GM23338 (cell line): ENCODE measurements at regions not wholly inside any gene's neighbourhood (a gene's known extent, or its start where the extent isn't known, plus 50 kb on each side); places are given as distances from the start of the nearest gene placed in this dataset.

Source experiments
- ATAC-seq: fragments of 200-7000 bp; cut with Tn5 transposase; 3 replicates; pipeline ENCODE4 v1.9.1; 2020
- DNase-seq: peaks from one replicate; pipeline ENCODE4 v3.0.0-alpha.2; 2015; ENCODE audit warnings: low spot score
- H2AFZ ChIP-seq: fragments of 200-600 bp; sonication (generic); 2 replicates; pipeline ENCODE4 v1.8.0; 2016; ENCODE audit warnings: antibody characterized with exemption, mild to moderate bottlenecking, moderate library complexity
- H3F3A ChIP-seq: fragments of 200-600 bp; sonication (generic); replicated peaks from 2 replicates; pipeline ENCODE4 v1.8.0; 2017; ENCODE audit warnings: antibody characterized with exemption, mixed run types, low read depth
- H3K27ac ChIP-seq: fragments of 200-600 bp; sonication (generic); 2 replicates; pipeline ENCODE4 v1.6.1; 2016; ENCODE audit warnings: low read depth
- H3K27me3 ChIP-seq: fragments of 200-600 bp; sonication (generic); 2 replicates; pipeline ENCODE4 v1.8.0; 2016; ENCODE audit warnings: mild to moderate bottlenecking, mixed run types, moderate library complexity; ENCODE audit not compliant: insufficient read depth
- H3K36me3 ChIP-seq: fragments of 200-600 bp; sonication (generic); 2 replicates; pipeline ENCODE4 v1.8.0; 2016; ENCODE audit warnings: mild to moderate bottlenecking; ENCODE audit not compliant: insufficient read depth
- H3K4me1 ChIP-seq: fragments of 200-600 bp; sonication (generic); 2 replicates; pipeline ENCODE4 v1.8.0; 2016; ENCODE audit warnings: mild to moderate bottlenecking, moderate library complexity; ENCODE audit not compliant: insufficient read depth
- H3K4me2 ChIP-seq: fragments of 200-600 bp; sonication (generic); 2 replicates; pipeline ENCODE4 v1.7.1; 2017; ENCODE audit warnings: mixed run types
- H3K4me3 ChIP-seq: fragments of 200-600 bp; sonication (generic); 2 replicates; pipeline ENCODE4 v1.6.1; 2016; ENCODE audit warnings: mixed run types
- H3K79me2 ChIP-seq: fragments of 200-600 bp; sonication (generic); replicated peaks from 2 replicates; pipeline ENCODE4 v1.8.0; 2017; ENCODE audit warnings: mild to moderate bottlenecking; ENCODE audit not compliant: insufficient read depth
- H3K9me2 ChIP-seq: fragments of 200-600 bp; sonication (generic); 2 replicates; pipeline ENCODE4 v1.8.0; 2017; ENCODE audit not compliant: insufficient read depth
- H4K20me1 ChIP-seq: fragments of 200-600 bp; sonication (generic); replicated peaks from 2 replicates; pipeline ENCODE4 v1.8.0; 2017; ENCODE audit warnings: mild to moderate bottlenecking; ENCODE audit not compliant: insufficient read depth
- H3K27ac Mint-ChIP-seq: 2 replicates; pipeline ENCODE4 v1.8.0; 2020; ENCODE audit warnings: inconsistent platforms, mild to moderate bottlenecking, moderate library complexity, mixed read lengths
- H3K27me3 Mint-ChIP-seq: 3 replicates; pipeline ENCODE4 v1.8.0; 2022; ENCODE audit warnings: low read depth, mild to moderate bottlenecking, moderate library complexity, mixed read lengths, inconsistent platforms; ENCODE audit not compliant: insufficient read depth, poor library complexity
- H3K36me3 Mint-ChIP-seq: 3 replicates; pipeline ENCODE4 v1.8.0; 2021; ENCODE audit warnings: low read depth, mild to moderate bottlenecking, inconsistent platforms, moderate library complexity, mixed read lengths
- H3K4me1 Mint-ChIP-seq: 3 replicates; pipeline ENCODE4 v1.8.0; 2020; ENCODE audit warnings: mild to moderate bottlenecking, inconsistent platforms, mixed read lengths
- H3K4me3 Mint-ChIP-seq: 3 replicates; pipeline ENCODE4 v1.8.0; 2021; ENCODE audit warnings: moderate library complexity, mild to moderate bottlenecking, inconsistent platforms, mixed read lengths
- H3K9me3 Mint-ChIP-seq: 3 replicates; pipeline ENCODE4 v1.8.0; 2020; ENCODE audit warnings: moderate library complexity, mild to moderate bottlenecking, inconsistent platforms, mixed read lengths
- CREB1 ChIP-seq: fragments of 250-450 bp; sonication (Bioruptor Pico); IDR thresholded peaks from 2 replicates; pipeline ENCODE4 v1.5.0; 2020; ENCODE audit warnings: low read depth, mild to moderate bottlenecking, moderate library complexity
- EZH2 ChIP-seq: fragments of 200-600 bp; sonication (generic); IDR thresholded peaks from one replicate; pipeline ENCODE4 v1.8.0; 2017; ENCODE audit warnings: antibody characterized with exemption, mild to moderate bottlenecking, low read depth; ENCODE audit not compliant: unreplicated experiment
- EZH2phosphoT487 ChIP-seq: fragments of 200-600 bp; sonication (generic); IDR thresholded peaks from one replicate; pipeline ENCODE4 v1.8.1; 2018; ENCODE audit warnings: antibody characterized with exemption; ENCODE audit not compliant: unreplicated experiment
- JUNB ChIP-seq: IDR thresholded peaks from one replicate; pipeline ENCODE4 v1.6.1; 2016; ENCODE audit warnings: antibody characterized with exemption; ENCODE audit not compliant: unreplicated experiment
- NANOG ChIP-seq: IDR thresholded peaks from 2 replicates; pipeline ENCODE4 v1.6.1; 2016; ENCODE audit warnings: antibody characterized with exemption, borderline replicate concordance
- POLR2AphosphoS5 ChIP-seq: IDR thresholded peaks from 2 replicates; pipeline ENCODE4 v1.6.1; 2016; ENCODE audit warnings: antibody characterized with exemption, low read depth
- STAT1 ChIP-seq: IDR thresholded peaks from one replicate; pipeline ENCODE4 v1.6.1; 2016; ENCODE audit warnings: antibody characterized with exemption; ENCODE audit not compliant: unreplicated experiment
- ZNF114 ChIP-seq: fragments of 250-450 bp; sonication (Bioruptor Pico); IDR thresholded peaks from 2 replicates; pipeline ENCODE4 v1.5.0; 2020; ENCODE audit warnings: mild to moderate bottlenecking, moderate library complexity
- ZNF331 ChIP-seq: fragments of 250-450 bp; sonication (Bioruptor Pico); IDR thresholded peaks from 2 replicates; pipeline ENCODE4 v1.5.0; 2020; ENCODE audit warnings: low read depth, mild to moderate bottlenecking, moderate library complexity
- TF ChIP-seq, protein P1 (sequence below): IDR thresholded peaks from one replicate; pipeline ENCODE4 v1.6.1; 2018; ENCODE audit warnings: antibody characterized with exemption; ENCODE audit not compliant: unreplicated experiment
- TF ChIP-seq, protein P2 (sequence below): fragments of 250-450 bp; sonication (Bioruptor Pico); IDR thresholded peaks from 2 replicates; pipeline ENCODE4 v1.5.0; 2020; ENCODE audit warnings: mild to moderate bottlenecking, moderate library complexity

DNA sequence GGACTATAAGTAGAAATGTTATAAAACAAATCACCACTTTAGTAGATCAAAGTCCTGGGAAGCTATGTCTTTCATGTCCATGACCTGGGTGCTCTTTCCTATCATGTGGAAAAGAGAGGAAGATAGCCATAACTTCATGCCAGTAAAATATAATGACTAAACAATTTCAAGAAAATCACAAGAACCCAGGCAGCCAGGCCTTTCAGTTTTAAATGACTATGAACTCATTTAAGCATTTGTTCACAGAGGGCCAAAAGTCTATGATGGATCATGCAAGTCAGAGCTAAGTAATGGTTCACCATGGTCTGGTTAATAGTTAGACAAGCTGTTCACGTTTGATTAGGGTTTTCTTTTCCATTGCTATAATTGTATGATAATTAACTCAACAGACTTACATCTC lies 155.8 kb downstream of the PPARGC1A start:
- no peak overlapping the region for H3K4me2 ChIP-seq
- peaks cover 13% of the 10 kb centered on the region for H3K4me1 Mint-ChIP-seq
- TF ChIP-seq ZNF331 (CRISPR knock-in tag): no peak
- no peak for TF ChIP-seq NANOG
- TF ChIP-seq ZNF114 (CRISPR knock-in tag): no peak
- no peak for TF ChIP-seq STAT1
- no peak for TF ChIP-seq EZH2
- TF ChIP-seq CREB1 (CRISPR knock-in tag): no peak
- TF ChIP-seq EZH2phosphoT487: no peak
- TF ChIP-seq POLR2AphosphoS5: no peak
- TF ChIP-seq, protein P1, sequence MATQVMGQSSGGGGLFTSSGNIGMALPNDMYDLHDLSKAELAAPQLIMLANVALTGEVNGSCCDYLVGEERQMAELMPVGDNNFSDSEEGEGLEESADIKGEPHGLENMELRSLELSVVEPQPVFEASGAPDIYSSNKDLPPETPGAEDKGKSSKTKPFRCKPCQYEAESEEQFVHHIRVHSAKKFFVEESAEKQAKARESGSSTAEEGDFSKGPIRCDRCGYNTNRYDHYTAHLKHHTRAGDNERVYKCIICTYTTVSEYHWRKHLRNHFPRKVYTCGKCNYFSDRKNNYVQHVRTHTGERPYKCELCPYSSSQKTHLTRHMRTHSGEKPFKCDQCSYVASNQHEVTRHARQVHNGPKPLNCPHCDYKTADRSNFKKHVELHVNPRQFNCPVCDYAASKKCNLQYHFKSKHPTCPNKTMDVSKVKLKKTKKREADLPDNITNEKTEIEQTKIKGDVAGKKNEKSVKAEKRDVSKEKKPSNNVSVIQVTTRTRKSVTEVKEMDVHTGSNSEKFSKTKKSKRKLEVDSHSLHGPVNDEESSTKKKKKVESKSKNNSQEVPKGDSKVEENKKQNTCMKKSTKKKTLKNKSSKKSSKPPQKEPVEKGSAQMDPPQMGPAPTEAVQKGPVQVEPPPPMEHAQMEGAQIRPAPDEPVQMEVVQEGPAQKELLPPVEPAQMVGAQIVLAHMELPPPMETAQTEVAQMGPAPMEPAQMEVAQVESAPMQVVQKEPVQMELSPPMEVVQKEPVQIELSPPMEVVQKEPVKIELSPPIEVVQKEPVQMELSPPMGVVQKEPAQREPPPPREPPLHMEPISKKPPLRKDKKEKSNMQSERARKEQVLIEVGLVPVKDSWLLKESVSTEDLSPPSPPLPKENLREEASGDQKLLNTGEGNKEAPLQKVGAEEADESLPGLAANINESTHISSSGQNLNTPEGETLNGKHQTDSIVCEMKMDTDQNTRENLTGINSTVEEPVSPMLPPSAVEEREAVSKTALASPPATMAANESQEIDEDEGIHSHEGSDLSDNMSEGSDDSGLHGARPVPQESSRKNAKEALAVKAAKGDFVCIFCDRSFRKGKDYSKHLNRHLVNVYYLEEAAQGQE: no peak
- TF ChIP-seq, protein P2, sequence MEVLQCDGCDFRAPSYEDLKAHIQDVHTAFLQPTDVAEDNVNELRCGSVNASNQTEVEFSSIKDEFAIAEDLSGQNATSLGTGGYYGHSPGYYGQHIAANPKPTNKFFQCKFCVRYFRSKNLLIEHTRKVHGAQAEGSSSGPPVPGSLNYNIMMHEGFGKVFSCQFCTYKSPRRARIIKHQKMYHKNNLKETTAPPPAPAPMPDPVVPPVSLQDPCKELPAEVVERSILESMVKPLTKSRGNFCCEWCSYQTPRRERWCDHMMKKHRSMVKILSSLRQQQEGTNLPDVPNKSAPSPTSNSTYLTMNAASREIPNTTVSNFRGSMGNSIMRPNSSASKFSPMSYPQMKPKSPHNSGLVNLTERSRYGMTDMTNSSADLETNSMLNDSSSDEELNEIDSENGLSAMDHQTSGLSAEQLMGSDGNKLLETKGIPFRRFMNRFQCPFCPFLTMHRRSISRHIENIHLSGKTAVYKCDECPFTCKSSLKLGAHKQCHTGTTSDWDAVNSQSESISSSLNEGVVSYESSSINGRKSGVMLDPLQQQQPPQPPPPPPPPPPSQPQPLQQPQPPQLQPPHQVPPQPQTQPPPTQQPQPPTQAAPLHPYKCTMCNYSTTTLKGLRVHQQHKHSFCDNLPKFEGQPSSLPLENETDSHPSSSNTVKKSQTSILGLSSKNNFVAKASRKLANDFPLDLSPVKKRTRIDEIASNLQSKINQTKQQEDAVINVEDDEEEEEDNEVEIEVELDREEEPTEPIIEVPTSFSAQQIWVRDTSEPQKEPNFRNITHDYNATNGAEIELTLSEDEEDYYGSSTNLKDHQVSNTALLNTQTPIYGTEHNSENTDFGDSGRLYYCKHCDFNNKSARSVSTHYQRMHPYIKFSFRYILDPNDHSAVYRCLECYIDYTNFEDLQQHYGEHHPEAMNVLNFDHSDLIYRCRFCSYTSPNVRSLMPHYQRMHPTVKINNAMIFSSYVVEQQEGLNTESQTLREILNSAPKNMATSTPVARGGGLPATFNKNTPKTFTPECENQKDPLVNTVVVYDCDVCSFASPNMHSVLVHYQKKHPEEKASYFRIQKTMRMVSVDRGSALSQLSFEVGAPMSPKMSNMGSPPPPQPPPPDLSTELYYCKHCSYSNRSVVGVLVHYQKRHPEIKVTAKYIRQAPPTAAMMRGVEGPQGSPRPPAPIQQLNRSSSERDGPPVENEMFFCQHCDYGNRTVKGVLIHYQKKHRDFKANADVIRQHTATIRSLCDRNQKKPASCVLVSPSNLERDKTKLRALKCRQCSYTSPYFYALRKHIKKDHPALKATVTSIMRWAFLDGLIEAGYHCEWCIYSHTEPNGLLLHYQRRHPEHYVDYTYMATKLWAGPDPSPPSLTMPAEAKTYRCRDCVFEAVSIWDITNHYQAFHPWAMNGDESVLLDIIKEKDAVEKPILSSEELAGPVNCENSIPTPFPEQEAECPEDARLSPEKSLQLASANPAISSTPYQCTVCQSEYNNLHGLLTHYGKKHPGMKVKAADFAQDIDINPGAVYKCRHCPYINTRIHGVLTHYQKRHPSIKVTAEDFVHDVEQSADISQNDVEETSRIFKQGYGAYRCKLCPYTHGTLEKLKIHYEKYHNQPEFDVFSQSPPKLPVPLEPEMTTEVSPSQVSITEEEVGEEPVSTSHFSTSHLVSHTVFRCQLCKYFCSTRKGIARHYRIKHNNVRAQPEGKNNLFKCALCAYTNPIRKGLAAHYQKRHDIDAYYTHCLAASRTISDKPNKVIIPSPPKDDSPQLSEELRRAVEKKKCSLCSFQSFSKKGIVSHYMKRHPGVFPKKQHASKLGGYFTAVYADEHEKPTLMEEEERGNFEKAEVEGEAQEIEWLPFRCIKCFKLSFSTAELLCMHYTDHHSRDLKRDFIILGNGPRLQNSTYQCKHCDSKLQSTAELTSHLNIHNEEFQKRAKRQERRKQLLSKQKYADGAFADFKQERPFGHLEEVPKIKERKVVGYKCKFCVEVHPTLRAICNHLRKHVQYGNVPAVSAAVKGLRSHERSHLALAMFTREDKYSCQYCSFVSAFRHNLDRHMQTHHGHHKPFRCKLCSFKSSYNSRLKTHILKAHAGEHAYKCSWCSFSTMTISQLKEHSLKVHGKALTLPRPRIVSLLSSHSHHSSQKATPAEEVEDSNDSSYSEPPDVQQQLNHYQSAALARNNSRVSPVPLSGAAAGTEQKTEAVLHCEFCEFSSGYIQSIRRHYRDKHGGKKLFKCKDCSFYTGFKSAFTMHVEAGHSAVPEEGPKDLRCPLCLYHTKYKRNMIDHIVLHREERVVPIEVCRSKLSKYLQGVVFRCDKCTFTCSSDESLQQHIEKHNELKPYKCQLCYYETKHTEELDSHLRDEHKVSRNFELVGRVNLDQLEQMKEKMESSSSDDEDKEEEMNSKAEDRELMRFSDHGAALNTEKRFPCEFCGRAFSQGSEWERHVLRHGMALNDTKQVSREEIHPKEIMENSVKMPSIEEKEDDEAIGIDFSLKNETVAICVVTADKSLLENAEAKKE (CRISPR knock-in tag): no peak
- no peak for TF ChIP-seq JUNB
- no peaks in the 10 kb centered on the region for H4K20me1 ChIP-seq
- H3K27me3 ChIP-seq: no peaks in the 10 kb centered on the region
- H3K9me3 Mint-ChIP-seq: no peaks in the 10 kb centered on the region; the same call in 2 of the 3 replicates
- H3K27ac ChIP-seq: no peak overlapping the region
- H2AFZ ChIP-seq: no peak overlapping the region
- no peaks in the 10 kb centered on the region for H3K36me3 Mint-ChIP-seq
- H3K27ac Mint-ChIP-seq: no peak overlapping the region
- H3K79me2 ChIP-seq: no peaks in the 10 kb centered on the region
- H3K36me3 ChIP-seq: no peaks in the 10 kb centered on the region
- no peaks in the 10 kb centered on the region for H3F3A ChIP-seq
- H3K4me1 ChIP-seq: peaks cover 13% of the 10 kb centered on the region
- peaks cover 27% of the 10 kb centered on the region for H3K9me2 ChIP-seq
- ATAC-seq (no peak), DNase-seq (no peak)
- no peak overlapping the region for H3K4me3 Mint-ChIP-seq
- H3K27me3 Mint-ChIP-seq: no peaks in the 10 kb centered on the region
- no peak overlapping the region for H3K4me3 ChIP-seq
